Activated naive CD4-positive, alpha-beta T cell treated with anti-CD3 and anti-CD28 coated beads, Interleukin-2, amount 50 U/mL, for 24 hours (primary cell): ENCODE measurements at regions not wholly inside any gene's neighbourhood (a gene's known extent, or its start where the extent isn't known, plus 50 kb on each side); places are given as distances from the start of the nearest gene placed in this dataset.
"Not testable (repeated sequence)": the region's sequence is repeated elsewhere in the genome, so short reads cannot be mapped to it uniquely, and the experiment has no call there.

Experiments
- H3K27ac Mint-ChIP-seq: one replicate; pipeline ENCODE4 v1.8.0; 2021; ENCODE audit warnings: mild to moderate bottlenecking, mixed read lengths
- H3K27me3 Mint-ChIP-seq: one replicate; pipeline ENCODE4 v1.8.0; 2021; ENCODE audit warnings: mixed read lengths
- H3K36me3 Mint-ChIP-seq: one replicate; pipeline ENCODE4 v1.8.0; 2021; ENCODE audit warnings: mixed read lengths
- H3K4me1 Mint-ChIP-seq: one replicate; pipeline ENCODE4 v1.8.0; 2021; ENCODE audit warnings: mixed read lengths
- H3K4me3 Mint-ChIP-seq: one replicate; pipeline ENCODE4 v1.8.0; 2021; ENCODE audit warnings: mild to moderate bottlenecking, mixed read lengths
- H3K9me3 Mint-ChIP-seq: one replicate; pipeline ENCODE4 v1.8.0; 2021; ENCODE audit warnings: mixed read lengths

GRCh38 chr2:136715146-136715545 lies 50.2 kb upstream of the THSD7B start:
- Mint-ChIP-seq H3K4me1 (no peaks in the 10 kb centered on the region), H3K27ac (no peak overlapping the region), H3K36me3 (no peaks in the 10 kb centered on the region), H3K4me3 (no peak overlapping the region), H3K9me3 (peaks cover 8% of the 10 kb centered on the region), H3K27me3 (peaks cover 7% of the 10 kb centered on the region)

- Mint-ChIP-seq H3K27me3 (peaks cover 7% of the 10 kb centered on the region), H3K9me3 (peaks cover 8% of the 10 kb centered on the region), H3K36me3 (no peaks in the 10 kb centered on the region), H3K4me3 (no peak overlapping the region), H3K27ac (no peak overlapping the region), H3K4me1 (no peaks in the 10 kb centered on the region)
These were observed 50.8 kb upstream of the THSD7B start for GRCh38 chr2:136714452-136714951.

GRCh38 chr2:136713739-136714138 lies 51.6 kb upstream of the THSD7B start:
- Mint-ChIP-seq H3K27me3 (peaks cover 7% of the 10 kb centered on the region), H3K36me3 (no peaks in the 10 kb centered on the region), H3K9me3 (peaks cover 8% of the 10 kb centered on the region), H3K27ac (no peak overlapping the region), H3K4me3 (no peak overlapping the region), H3K4me1 (no peaks in the 10 kb centered on the region)

GRCh38 chr2:136705336-136705735 lies 60.0 kb upstream of the THSD7B start:
- no peak overlapping the region for H3K27ac Mint-ChIP-seq
- H3K4me3 Mint-ChIP-seq: no peak overlapping the region
- no peaks in the 10 kb centered on the region for H3K4me1 Mint-ChIP-seq
- H3K9me3 Mint-ChIP-seq: peaks cover 5% of the 10 kb centered on the region
- no peaks in the 10 kb centered on the region for H3K36me3 Mint-ChIP-seq
- H3K27me3 Mint-ChIP-seq: no peaks in the 10 kb centered on the region

- H3K9me3 Mint-ChIP-seq: peaks cover 5% of the 10 kb centered on the region
- no peaks in the 10 kb centered on the region for H3K27me3 Mint-ChIP-seq
- H3K4me1 Mint-ChIP-seq: no peaks in the 10 kb centered on the region
- no peaks in the 10 kb centered on the region for H3K36me3 Mint-ChIP-seq
- H3K27ac Mint-ChIP-seq: no peak overlapping the region
- no peak overlapping the region for H3K4me3 Mint-ChIP-seq
These were observed 62.1 kb upstream of the THSD7B start for GRCh38 chr2:136703214-136703613.

GRCh38 chr2:136696438-136696837 lies 68.9 kb upstream of the THSD7B start:
- Mint-ChIP-seq H3K9me3 (peaks cover 5% of the 10 kb centered on the region), H3K27me3 (no peaks in the 10 kb centered on the region), H3K27ac (no peak overlapping the region), H3K4me1 (no peaks in the 10 kb centered on the region), H3K36me3 (no peaks in the 10 kb centered on the region), H3K4me3 (no peak overlapping the region)

- peaks cover 21% of the 10 kb centered on the region for H3K9me3 Mint-ChIP-seq
- H3K4me1 Mint-ChIP-seq: no peaks in the 10 kb centered on the region
- no peak overlapping the region for H3K27ac Mint-ChIP-seq
- no peak overlapping the region for H3K4me3 Mint-ChIP-seq
- H3K36me3 Mint-ChIP-seq: no peaks in the 10 kb centered on the region
- no peaks in the 10 kb centered on the region for H3K27me3 Mint-ChIP-seq
These were observed 71.4 kb upstream of the THSD7B start for GRCh38 chr2:136693966-136694365.

- H3K4me3 Mint-ChIP-seq, H3K27ac Mint-ChIP-seq, H3K27me3 Mint-ChIP-seq, H3K9me3 Mint-ChIP-seq, H3K4me1 Mint-ChIP-seq, H3K36me3 Mint-ChIP-seq: not testable (repeated sequence)
These were observed 85.3 kb upstream of the THSD7B start for GRCh38 chr2:136680079-136680478.

GRCh38 chr2:136665736-136666135 lies 99.6 kb upstream of the THSD7B start:
- H3K4me3 Mint-ChIP-seq: no peak overlapping the region
- no peaks in the 10 kb centered on the region for H3K9me3 Mint-ChIP-seq
- no peak overlapping the region for H3K27ac Mint-ChIP-seq
- H3K4me1 Mint-ChIP-seq: no peaks in the 10 kb centered on the region
- H3K36me3 Mint-ChIP-seq: no peaks in the 10 kb centered on the region
- H3K27me3 Mint-ChIP-seq: no peaks in the 10 kb centered on the region

- Mint-ChIP-seq H3K4me3 (no peak overlapping the region), H3K27me3 (peaks cover 1% of the 10 kb centered on the region), H3K9me3 (no peaks in the 10 kb centered on the region), H3K4me1 (no peaks in the 10 kb centered on the region), H3K36me3 (no peaks in the 10 kb centered on the region), H3K27ac (no peak overlapping the region)
These were observed 100.5 kb upstream of the THSD7B start for GRCh38 chr2:136664713-136665405.

- Mint-ChIP-seq H3K9me3 (no peaks in the 10 kb centered on the region), H3K36me3 (no peaks in the 10 kb centered on the region), H3K27me3 (peaks cover 10% of the 10 kb centered on the region), H3K4me1 (no peaks in the 10 kb centered on the region), H3K4me3 (no peak overlapping the region), H3K27ac (no peak overlapping the region)
These were observed 107.1 kb upstream of the THSD7B start for GRCh38 chr2:136658201-136658600.

- H3K36me3 Mint-ChIP-seq: no peaks in the 10 kb centered on the region
These were observed 111.5 kb upstream of the THSD7B start for GRCh38 chr2:136653861-136654260.

GRCh38 chr2:136651456-136652010 lies 113.8 kb upstream of the THSD7B start:
- no peak overlapping the region for H3K4me3 Mint-ChIP-seq
- peaks cover 20% of the 10 kb centered on the region for H3K27me3 Mint-ChIP-seq
- H3K36me3 Mint-ChIP-seq: no peaks in the 10 kb centered on the region
- H3K9me3 Mint-ChIP-seq: no peaks in the 10 kb centered on the region
- H3K27ac Mint-ChIP-seq: no peak overlapping the region
- no peaks in the 10 kb centered on the region for H3K4me1 Mint-ChIP-seq

More at GRCh38 chr2:136653861-136654260, 111.5 kb upstream of the THSD7B start:
- Mint-ChIP-seq H3K9me3 (no peaks in the 10 kb centered on the region), H3K4me1 (no peaks in the 10 kb centered on the region), H3K27ac (no peak overlapping the region), H3K4me3 (no peak overlapping the region), H3K27me3 (peaks cover 16% of the 10 kb centered on the region)

GRCh38 chr2:136647039-136647438 lies 118.3 kb upstream of the THSD7B start:
- Mint-ChIP-seq H3K4me1 (no peaks in the 10 kb centered on the region), H3K9me3 (no peaks in the 10 kb centered on the region), H3K4me3 (no peak overlapping the region), H3K27me3 (peaks cover 12% of the 10 kb centered on the region), H3K27ac (no peak overlapping the region), H3K36me3 (no peaks in the 10 kb centered on the region)

GRCh38 chr2:136645236-136645828 lies 120.0 kb upstream of the THSD7B start:
- no peak overlapping the region for H3K27ac Mint-ChIP-seq
- no peaks in the 10 kb centered on the region for H3K9me3 Mint-ChIP-seq
- peaks cover 12% of the 10 kb centered on the region for H3K27me3 Mint-ChIP-seq
- no peak overlapping the region for H3K4me3 Mint-ChIP-seq
- no peaks in the 10 kb centered on the region for H3K4me1 Mint-ChIP-seq
- H3K36me3 Mint-ChIP-seq: no peaks in the 10 kb centered on the region

GRCh38 chr2:136639651-136640050 lies 125.7 kb upstream of the THSD7B start:
- H3K4me1 Mint-ChIP-seq: no peaks in the 10 kb centered on the region
- peaks cover 2% of the 10 kb centered on the region for H3K27me3 Mint-ChIP-seq
- no peak overlapping the region for H3K4me3 Mint-ChIP-seq
- no peak overlapping the region for H3K27ac Mint-ChIP-seq
- no peaks in the 10 kb centered on the region for H3K36me3 Mint-ChIP-seq
- no peaks in the 10 kb centered on the region for H3K9me3 Mint-ChIP-seq
